ENCODE measurements at regions not wholly inside any gene's neighbourhood (a gene's known extent, or its start where the extent isn't known, plus 50 kb on each side); places are given as distances from the start of the nearest gene placed in this dataset.
"Not testable (repeated sequence)": the region's sequence is repeated elsewhere in the genome, so short reads cannot be mapped to it uniquely, and the experiment has no call there.

DNA sequence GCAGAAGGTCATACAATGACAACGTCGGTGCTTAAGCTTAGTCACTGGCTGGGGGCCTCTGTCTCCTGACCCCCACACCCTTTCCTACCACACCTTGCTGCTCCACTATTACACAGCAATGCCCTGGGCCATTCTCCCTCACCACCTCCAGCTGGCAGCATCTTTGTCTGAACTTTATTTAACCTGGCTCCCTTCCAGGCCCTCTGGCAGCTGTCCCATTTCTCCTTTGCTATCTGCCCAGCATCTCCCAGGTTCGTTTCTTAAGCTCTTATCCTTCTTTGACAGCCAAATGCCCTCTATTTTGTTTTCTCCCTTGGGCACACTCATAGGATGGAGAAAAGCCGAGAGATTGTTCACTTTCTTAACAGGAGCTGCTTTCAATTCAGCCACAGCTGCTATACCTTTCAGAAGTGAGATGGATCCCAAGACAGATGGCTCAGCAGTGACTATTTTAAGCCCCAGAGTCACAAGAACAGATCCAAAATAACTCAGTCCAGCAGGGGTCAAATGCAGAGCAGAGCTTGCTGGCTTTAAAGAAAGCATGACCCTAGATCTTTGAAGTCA, 1277.1 kb upstream of the AUTS2 start:
- DNase-seq, result no peak

DNA sequence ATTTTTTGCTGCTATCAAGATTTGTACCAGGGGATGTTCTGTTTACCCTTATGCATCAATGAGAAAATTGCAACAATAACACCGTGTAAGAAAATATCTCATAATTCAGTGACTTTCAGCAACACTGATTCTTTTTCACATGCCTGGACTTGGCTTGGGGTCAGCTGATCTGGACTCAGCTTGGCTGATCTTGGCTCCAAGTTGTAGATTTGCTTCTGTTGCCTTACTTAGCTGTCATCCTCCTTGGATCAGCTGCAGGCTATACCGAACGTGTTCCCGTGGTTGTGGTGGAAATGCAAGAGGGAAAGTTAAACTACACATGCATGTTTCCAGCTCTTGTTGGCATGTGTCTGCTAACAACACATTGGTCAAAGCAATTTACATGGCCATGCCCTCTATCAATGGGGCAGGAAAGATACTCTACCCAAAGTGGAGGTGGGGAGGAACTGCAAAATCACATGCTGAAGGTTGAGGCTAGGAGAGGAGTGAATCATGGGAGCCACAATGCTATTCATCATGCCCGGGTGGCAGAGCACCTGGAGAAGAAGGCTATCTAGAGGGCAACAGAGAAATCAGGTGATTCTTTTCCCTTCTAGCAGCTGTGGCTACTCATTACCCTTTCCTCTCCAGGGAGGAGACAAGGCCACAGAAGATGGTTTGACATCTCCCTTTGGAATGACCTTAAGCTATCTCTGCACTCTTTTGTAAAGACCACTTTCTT, 1276.3 kb upstream of the AUTS2 start:
- no peak for DNase-seq

DNA sequence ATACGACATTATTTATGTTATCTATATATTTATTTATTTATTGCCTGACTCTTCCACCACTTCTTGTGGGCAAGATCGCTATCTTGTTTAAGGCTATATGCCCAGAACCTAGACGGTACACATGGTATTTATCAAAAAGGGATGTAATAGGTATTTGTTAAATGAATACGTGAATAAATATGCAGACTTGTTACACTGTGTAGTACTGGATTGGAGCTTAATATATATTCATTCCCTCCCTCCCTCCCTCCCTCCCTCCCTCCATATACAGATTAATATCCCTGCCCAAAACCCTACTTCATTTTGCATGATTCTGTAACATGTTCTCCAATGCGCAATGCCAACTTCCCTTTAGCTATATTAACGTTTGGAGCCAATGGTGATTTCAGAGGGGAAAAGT, 1273.7 kb upstream of the AUTS2 start:
- no peak for DNase-seq

DNA sequence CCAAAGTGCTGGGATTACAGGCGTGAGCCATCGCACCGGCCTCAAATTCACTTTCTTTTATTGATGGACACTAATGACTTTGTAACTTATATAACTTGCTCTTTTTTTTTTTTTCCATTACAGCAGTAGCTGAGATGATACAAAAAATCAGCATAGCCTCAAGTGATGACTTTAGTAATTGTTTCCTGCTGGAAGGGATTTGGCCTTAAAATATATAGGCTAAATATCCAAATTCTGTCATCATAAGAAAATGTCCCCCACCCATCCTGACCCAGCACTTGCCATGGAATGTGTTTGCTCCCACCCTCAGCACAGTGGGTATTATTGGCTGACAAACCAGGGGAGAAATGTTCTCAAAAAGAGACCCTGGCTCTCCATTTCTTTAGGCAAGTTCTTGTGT, 1264.1 kb upstream of the AUTS2 start:
- no peak for DNase-seq

DNA sequence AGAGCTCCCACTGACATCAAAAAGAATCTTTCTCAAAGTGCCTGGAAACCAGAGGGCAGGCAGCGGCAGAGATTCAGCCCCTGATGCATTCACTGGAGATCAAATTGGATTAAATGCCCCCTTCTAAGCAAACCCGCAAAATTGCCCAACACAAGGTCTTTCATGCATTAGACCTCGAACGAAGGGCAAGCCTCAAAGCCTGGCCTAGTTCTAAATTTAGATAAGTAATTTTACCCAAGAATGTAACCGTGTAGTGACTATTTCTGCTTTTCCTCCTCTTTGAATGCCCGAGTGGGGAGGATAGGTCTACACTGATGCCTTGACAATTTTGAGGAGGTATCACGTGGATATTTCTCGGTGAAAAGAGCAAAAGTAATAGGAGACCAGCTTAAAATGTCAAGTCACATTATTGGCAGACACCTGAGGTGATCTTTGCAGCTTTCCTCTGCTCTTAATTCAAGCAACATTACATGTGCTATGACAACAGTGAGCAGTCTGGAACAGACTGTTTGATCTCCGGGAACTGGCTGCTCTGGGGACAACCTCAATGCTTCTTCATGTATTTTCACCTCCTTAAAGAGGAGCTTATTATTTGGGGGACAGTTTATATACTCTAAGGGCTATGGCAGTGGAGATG, 1263.5 kb upstream of the AUTS2 start:
- DNase-seq, result no peak

DNA sequence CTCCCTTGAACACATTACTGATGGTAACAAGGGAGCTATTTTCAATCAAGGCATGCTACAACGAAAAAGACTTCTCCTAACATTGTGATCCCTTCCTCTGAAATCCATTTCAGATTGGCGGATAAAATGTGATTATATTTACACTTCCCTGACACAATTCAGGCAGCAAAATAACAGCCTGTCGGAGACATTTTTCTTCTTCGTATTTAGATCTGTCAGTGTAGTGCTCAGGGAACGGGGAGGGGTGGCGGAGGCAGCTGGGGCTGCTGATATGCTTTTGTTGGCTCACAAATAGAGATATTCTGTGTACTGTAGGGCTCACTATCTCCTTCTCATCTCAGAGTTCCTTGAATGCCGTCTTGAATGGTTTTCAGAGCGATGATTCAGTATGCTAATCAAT, 1261.7 kb upstream of the AUTS2 start:
- no peak for DNase-seq

DNA sequence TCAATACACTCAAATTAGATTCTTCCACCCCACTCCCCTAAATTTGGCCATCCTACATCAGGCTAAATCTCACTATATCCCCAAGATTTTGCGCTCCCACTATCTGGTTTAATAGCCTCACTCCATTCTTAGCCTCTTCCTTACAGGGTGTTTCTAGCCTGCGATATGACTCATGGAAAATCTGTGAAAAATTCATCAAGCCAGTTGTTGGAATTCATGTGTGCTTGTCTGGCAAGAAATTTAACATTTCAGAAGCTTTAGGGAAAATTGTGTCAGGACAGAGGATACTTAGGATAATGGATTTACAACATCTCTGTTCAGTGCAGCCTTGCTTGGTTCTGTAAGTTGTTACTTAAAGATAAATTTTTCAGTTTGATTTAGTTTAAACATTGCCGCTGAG, 1249.9 kb upstream of the AUTS2 start:
- no peak for DNase-seq

DNA sequence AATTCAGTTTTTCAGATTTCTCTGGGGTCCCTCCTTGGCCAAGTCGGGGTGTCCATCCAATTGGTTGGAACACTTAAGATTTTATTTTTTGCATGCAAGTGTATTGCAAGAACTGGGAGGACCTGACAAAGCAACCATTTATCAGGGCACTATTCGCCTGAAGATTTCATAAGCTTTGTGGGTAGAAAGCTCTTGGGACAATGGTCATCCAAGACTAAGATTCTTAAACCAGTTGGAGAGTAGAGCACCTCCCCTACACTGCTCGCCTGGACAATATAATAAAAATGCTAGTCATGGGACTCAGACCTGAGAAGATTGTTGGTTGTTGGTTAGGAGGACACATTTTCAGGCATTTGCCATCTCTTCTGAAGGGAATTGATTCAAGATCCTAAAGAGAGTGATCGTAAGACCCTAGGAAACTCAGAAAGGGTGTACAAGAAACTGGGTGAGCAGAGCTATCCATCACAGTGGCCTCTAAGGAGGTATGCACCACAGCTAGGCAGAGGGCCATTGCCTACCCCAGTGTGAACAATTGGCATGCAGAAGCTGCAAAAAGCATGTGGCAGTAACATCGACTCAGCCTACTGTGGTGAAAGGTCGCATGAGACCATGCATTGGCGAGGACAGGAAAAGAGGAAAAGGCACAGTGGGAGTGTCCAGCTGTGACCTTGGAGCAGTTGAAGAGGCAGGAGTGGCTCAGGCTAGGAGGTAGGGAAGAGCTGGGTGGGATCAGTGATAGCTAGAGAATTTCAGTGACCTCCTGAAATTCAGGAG, 1235.3 kb upstream of the AUTS2 start:
- DNase-seq, result no peak

DNA sequence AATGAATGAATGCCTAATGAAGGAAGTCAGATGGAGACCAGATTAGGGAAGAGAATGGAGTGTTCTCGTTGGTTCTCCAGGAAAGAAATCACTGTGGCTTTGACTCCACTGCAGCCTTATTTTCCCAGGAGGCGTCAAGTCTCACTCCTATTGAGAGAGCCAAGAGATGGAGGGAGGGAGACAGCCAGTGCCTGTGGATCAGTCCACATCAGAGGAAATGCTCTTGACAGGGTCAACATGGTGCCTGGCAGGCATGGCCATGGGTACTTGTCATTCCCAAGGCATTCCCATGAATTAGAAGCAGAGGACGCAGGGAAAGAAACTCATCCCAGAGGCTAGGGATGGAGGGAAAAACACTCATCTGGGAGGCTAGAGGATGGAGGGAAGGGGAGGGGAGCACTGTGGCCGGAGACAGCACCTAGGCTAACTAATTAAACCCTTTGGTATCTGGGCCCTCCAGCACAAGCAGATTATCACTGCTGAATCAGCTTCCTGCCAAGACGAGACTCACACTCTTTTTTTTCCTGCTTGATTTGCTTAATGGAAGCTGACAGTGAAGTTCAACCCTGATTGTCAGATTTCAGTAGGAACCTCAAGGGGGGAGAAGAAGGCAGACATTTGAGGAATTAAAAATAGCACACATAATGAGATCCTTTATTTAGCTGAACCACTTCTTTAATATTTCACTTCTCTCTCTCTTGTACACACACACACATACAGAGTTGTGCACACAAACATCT, 1233.2 kb upstream of the AUTS2 start:
- DNase-seq, result no peak

DNA sequence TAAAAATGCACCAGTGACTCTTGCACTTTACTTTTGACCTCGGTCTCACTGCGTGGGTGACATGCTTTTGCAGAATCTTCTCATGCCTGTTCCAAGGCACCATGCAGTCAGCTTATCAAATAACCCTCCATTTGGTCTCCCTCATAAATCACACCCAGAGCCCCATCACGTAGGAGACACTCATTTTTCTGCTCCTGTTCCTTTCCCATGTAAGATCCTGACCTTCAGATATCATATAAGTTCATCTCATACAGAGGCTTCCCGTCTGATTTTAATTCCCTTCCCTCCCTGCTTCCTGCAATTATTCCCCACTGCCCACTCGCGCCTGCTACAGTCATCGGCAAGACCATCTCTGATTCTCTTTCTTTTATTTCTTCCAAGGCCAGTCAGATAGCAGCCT, 1226.3 kb upstream of the AUTS2 start:
- no peak for DNase-seq

DNA sequence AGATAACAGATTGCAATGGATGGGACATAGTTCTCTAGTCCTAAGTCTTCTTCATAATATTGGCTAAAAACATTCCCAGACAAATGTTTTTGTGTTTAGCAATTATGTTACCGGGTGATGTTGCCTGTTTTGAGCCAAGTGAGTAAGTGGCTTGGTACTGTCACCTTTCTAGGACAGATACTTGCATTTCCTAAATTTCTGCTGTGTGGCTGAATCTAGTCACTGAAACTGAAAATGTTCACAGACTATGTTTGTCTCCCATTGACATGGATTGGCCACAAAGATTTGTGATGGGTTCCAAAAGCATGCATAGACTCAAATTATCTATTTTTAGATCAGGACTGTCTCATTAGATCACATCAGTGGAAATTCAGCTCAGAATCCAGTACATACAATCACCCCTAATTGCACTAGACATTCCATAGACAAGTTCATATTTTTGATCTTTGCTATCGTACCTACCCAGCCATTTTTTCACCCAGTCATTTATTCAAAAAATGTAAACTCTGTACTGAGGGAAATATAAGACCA, 1222.1 kb upstream of the AUTS2 start:
- no peak for DNase-seq

DNA sequence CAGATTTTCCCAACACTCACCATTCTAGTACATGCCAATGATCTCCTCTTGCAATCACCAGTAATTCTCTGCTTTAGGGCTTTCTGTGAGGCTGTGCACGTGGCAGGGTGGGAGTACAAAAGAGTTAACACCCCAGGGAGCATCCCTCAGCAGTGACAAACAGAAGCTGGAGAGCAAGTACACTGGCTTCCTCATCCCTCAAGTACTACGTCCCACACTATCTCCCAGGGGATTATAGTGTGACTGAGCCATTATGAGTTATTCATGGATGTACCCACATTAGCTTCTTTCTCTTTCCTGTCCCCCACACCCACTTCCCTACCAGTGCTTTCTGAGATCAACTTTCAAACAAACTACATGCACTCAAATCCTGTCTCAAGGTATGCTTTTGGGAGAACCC, 1216.5 kb upstream of the AUTS2 start:
- no peak for DNase-seq

DNA sequence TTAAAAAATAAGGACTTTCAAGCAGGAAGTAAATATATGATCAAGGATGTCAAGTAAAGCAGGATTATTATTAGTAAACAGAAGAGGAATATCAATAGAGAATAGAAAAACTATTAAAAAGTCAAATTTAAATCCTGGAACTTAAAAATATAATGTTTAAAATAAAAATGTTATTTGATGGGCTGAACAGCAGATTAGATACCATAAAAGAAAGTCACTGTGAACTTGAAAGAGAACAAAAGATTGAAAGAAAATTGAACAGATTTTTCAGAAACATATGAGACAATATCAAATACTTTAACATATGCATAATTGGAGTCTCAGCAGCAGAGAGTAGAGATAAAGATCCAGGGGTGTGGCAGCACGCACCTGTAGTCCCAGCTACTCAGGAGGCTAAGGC, 1213.7 kb upstream of the AUTS2 start:
- no peak for DNase-seq

DNA sequence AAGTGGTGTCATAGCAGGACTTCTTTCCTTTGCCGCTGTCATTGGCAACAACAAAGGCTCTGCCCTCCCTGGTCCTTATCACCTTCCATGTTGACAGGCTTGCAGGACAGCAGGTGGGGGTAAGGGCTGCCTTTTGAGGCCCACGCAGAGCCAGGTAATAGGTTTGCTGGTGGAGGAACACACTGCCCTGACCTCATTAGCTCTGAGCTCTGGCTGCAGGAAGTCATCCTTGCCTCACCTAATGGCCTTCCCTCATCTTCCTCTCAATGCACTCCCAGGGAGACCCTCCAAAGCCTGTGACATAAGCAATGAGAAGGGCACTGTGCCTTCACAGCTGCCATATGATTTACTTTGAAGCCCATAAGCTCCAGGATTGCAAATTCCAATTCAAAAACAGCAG, 1205.2 kb upstream of the AUTS2 start:
- DNase-seq, result no peak

DNA sequence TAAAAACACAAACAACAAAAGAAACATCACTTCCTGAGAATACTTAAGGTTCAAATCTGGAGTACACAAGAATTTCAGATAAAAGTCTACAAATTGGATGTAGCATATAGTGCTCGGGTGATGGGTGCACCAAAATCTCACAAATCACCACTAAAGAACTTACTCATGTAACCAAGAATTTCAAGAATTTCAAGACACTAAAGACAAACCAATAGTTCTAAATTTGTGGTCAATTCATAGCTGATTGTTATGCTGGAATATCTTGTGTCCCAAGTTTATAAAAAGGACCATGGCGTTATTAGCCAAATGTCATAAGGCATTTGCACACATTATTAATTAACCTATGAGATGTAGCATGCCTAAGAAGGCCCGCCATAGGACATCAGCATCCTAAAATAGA, 1204.1 kb upstream of the AUTS2 start:
- DNase-seq, result no peak

DNA sequence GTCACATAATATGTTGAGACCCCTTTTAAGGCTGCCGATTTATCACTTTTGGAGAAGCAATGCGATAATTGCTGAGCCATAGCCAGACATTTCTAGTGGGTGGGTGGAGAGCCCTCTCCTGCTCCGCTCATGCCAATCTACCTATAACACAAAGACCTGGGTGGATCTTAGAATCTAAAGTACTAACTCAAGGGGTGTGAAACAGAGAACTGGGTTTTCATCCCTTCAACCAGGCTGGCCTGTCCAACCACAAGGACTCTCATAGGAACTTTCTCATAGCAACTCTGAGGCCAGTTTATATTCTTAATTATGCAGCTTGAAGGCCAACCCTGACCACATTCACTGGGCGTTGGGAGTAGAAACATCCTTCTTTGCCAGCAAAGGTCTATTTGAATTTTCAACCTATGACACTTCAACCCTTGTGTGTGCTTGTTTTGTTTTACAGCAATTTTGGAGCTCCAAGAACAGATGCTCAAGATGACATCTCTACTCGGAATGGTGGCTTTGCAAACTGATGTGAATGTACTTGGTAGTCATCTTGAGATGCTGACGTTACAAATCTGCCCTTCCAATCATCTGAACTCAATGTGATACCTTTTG, 1198.2 kb upstream of the AUTS2 start:
- no peak for DNase-seq

DNA sequence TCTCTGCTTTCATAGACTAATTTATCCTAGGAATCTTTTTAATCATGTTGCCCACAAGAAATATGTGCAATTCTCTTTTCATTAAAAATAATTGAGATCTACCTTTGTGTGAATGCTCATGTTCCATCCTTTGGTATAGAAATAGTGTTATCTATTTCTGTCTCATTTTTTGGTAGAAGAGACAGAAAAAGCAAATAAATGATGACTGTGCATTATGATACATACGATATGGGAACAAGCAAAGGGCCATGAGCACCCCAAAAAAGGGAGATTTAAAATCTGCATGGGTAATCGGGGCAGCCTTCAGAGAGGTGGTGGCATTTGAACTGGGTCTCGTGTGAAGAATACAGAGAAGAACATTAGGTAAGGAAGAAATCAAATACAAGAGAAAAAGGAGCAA, 1197.5 kb upstream of the AUTS2 start:
- no peak for DNase-seq

DNA sequence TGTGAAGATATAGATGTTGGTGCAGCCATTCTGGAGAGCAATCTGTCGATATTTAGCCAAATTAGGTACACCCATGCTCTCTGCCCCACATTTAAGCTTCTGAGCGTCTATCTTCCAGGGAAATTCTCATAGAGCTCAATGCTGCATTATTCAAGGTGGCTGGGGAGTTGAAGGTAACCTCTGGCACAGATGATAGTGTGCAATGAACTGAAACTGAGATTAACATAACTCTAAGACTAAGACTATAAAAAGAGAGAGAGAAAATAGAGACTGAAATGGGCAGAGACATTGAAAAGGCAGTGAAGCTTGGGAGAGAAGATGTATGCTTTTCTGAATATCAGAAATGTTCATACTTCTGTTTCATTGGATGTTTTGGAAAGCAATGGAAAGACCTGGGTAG, 1197.0 kb upstream of the AUTS2 start:
- DNase-seq, result no peak

DNA sequence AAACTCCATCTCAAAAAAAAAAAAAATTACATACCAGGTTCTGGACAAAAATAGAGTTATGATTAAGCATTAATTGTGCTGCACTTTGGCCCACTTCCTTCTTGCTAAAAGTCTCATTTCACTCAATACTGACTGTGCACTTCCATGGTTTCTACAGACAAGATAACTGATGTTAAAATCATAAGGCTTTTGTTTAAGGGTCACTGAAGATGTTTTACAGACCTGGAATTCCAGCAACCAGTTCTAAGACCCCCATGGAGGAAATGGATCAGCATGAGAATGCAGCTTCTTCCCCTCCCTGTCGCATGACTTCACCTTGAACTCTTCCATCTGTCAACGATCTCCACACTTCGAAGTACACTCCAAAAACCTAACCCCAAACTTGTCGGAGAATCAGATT, 1191.8 kb upstream of the AUTS2 start:
- DNase-seq, result no peak

DNA sequence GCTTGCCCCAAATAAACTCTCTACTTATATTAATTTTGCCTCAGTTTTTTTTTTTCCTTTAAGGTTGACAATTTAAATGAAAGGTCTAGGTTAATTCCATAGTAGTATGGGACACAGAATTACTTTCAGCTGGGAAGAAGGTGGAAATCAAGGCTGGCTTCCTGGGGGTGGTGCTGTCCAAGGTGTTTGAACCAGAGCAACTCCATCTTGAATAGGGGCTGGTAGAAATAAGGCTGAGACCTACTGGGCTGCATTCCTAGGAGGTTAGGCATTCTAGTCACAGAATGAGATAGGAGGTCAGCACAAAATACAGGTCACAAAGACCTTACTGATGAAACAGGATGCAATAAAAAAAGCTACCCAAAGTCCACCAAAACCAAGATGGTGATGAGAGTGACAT, 1190.8 kb upstream of the AUTS2 start:
- no peak for DNase-seq

DNA sequence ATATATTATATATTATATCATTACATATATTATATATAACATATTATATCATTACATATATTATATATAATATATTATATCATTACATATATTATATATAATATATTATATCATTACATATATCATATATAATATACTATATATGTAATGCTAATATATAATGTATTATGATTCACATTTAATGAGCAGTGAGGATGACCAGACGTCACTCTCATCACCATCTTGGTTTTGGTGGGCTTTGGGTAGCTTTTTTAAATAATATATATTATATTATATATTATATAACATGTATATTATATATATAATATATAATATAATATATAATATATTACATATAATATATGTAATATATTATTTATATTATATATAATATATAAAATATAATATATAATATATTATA, 1189.4 kb upstream of the AUTS2 start:
- DNase-seq, result no peak

DNA sequence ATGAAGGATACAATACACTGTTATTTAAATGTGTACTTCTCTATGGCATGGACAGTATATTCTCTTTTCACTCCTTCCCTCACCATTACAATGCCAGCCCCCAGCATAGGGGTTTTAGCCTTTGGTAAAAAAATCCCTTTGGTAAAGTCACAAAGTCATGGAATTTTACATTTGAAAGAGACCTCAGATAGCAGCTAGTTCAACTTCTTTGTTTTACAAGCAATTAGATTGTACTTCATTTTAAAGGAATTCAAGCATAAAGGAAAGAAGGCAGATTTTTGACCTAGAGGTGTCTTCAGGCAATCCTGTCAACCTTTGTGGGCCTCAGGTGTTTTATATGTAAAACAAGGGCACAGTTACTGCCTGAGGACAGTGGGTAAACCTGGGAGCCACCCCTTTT, 1188.4 kb upstream of the AUTS2 start:
- DNase-seq, result no peak

DNA sequence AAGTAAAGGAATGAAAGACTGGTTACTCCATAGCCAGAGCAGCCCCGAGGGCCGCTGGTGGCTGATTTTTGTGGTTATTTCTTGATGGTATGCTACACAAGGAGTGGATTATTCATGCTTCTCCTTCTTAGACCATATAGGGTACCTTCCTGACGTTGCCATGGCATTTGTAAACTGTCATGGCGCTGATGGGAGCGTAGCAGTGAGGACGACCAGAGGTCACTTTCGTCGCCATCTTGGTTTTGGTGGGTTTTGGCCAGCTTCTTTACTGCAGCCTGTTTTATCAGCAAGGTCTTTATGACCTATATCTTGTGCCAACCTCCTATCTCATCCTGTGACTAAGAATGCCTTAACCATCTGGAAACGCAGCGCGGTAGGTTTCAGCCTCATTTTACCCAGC, 1187.6 kb upstream of the AUTS2 start:
- not testable (repeated sequence) for DNase-seq
